ENCODE measurements at regions not wholly inside any gene's neighbourhood (a gene's known extent, or its start where the extent isn't known, plus 50 kb on each side); places are given as distances from the start of the nearest gene placed in this dataset.
A peak's percentile ranks its signal among the peaks of the same experiment; 100 is the strongest.

DNA sequence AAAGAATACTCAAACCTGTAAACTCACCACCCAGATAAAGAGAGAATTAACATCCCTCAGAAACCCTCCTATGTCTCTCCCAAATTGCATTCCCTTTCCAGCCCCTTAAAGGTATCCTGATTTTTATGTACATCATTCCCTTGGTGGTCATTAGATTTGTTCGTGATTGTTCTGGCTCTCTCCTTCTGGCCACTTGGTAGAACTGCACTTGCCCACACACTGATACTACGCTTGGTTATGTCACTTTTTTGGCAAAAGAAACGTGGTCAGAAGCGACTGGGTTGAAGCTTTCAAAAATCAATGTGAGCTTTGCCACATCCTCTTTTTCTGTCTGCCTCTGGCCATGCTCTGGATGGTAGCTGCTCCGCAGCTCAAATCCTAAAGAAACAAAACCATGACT, 76.3 kb downstream of the KRTAP19-8 start:
- no peak overlapping the region for H3K27ac Mint-ChIP-seq
- H3K9me3 Mint-ChIP-seq: no peaks in the 10 kb centered on the region
- no peak for DNase-seq (ENCODE audit: extremely low spot score, unreplicated experiment)
- H3K4me3 Mint-ChIP-seq: no peak overlapping the region
- no peaks in the 10 kb centered on the region for H3K36me3 Mint-ChIP-seq
- no peaks in the 10 kb centered on the region for H3K27me3 Mint-ChIP-seq
- peak; percentile 59 for TF ChIP-seq CTCF (conservative IDR thresholded peaks at IDR 0.05)
- no peaks in the 10 kb centered on the region for H3K4me1 Mint-ChIP-seq (ENCODE audit: unreplicated experiment)

- Mint-ChIP-seq H3K4me3 (no peak overlapping the region), H3K4me1 (ENCODE audit: unreplicated experiment) (no peaks in the 10 kb centered on the region), H3K9me3 (no peaks in the 10 kb centered on the region), H3K36me3 (no peaks in the 10 kb centered on the region), H3K27ac (no peak overlapping the region), H3K27me3 (no peaks in the 10 kb centered on the region)
- TF ChIP-seq CTCF (conservative IDR thresholded peaks at IDR 0.05): no peak
- DNase-seq (ENCODE audit: extremely low spot score, unreplicated experiment): no peak
Observed at GRCh38 chr21:30958741-30959140, 77.4 kb upstream of the KRTAP11-1 start.

DNA sequence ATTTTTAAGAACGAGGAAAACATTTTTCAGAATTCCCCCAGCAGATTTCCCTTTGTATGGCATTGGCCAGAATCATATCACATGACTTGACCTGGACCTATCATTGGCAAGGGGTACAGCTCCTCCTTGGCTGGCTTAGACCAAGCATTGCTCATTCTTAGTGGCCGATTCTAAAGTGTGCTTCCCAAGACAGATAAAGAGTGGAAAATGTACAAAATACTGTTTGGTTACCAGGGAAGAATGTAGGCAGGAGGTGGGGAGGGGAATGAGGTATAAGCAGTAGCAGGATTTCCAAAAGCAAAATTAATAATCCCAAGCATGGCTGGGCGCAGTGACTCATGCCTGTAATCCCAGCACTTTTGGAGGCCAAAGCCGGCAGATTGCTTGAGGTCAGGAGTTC, 75.6 kb upstream of the KRTAP11-1 start:
- Mint-ChIP-seq H3K9me3 (no peaks in the 10 kb centered on the region), H3K27ac (no peak overlapping the region), H3K4me3 (no peak overlapping the region), H3K36me3 (no peaks in the 10 kb centered on the region), H3K27me3 (no peaks in the 10 kb centered on the region), H3K4me1 (ENCODE audit: unreplicated experiment) (peaks cover under 1% of the 10 kb centered on the region)
- DNase-seq (ENCODE audit: extremely low spot score, unreplicated experiment): no peak
- TF ChIP-seq CTCF (conservative IDR thresholded peaks at IDR 0.05): no peak

DNA sequence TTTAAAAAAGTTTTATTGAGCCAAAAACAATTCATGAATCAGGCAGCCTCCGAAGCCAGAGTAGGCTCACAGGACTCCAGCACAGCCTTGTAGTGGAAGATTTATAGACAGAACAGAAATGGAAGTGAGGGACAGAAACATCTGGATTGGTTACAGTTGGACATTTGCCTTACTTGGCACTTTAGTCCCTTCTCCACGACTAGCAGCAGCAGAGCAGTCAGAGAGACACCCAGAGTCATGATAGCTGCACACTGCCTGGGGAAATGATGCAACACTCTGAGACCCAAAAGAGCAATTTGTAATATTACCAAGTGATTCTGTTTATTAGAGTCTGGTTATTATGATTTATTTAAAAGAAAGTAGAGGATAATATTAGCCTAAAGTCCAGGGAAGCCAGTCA, 72.2 kb upstream of the KRTAP11-1 start:
- no peak for TF ChIP-seq CTCF (conservative IDR thresholded peaks at IDR 0.05)
- Mint-ChIP-seq H3K27me3 (no peaks in the 10 kb centered on the region), H3K36me3 (no peaks in the 10 kb centered on the region), H3K9me3 (no peaks in the 10 kb centered on the region), H3K27ac (no peak overlapping the region), H3K4me1 (ENCODE audit: unreplicated experiment) (peaks cover 4% of the 10 kb centered on the region), H3K4me3 (no peak overlapping the region)
- no peak for DNase-seq (ENCODE audit: extremely low spot score, unreplicated experiment)

GRCh38 chr21:30947141-30947540, 65.8 kb upstream of the KRTAP11-1 start:
- H3K9me3 Mint-ChIP-seq: no peaks in the 10 kb centered on the region
- no peak overlapping the region for H3K27ac Mint-ChIP-seq
- H3K27me3 Mint-ChIP-seq: peaks cover 3% of the 10 kb centered on the region
- no peak for TF ChIP-seq CTCF (conservative IDR thresholded peaks at IDR 0.05)
- H3K4me3 Mint-ChIP-seq: no peak overlapping the region
- no peaks in the 10 kb centered on the region for H3K36me3 Mint-ChIP-seq
- no peak for DNase-seq (ENCODE audit: extremely low spot score, unreplicated experiment)
- H3K4me1 Mint-ChIP-seq (ENCODE audit: unreplicated experiment): peaks cover 4% of the 10 kb centered on the region

GRCh38 chr21:30943920-30944319, 62.5 kb upstream of the KRTAP11-1 start:
- Mint-ChIP-seq H3K9me3 (no peaks in the 10 kb centered on the region), H3K4me1 (ENCODE audit: unreplicated experiment) (no peaks in the 10 kb centered on the region), H3K27ac (no peak overlapping the region), H3K4me3 (no peak overlapping the region), H3K27me3 (peaks cover 3% of the 10 kb centered on the region), H3K36me3 (no peaks in the 10 kb centered on the region)
- no peak for DNase-seq (ENCODE audit: extremely low spot score, unreplicated experiment)
- TF ChIP-seq CTCF (conservative IDR thresholded peaks at IDR 0.05): no peak

All from type B pancreatic cell (in vitro differentiated cells).